T-helper 1 cell treated with Interleukin-12 subunit alpha and Interleukin-12 subunit beta and Interleukin-4 antibody, amounts not matched to agents 30 ng/mL and 1 ng/mL, for 36 hours (primary cell): ENCODE measurements at regions not wholly inside any gene's neighbourhood (a gene's known extent, or its start where the extent isn't known, plus 50 kb on each side); places are given as distances from the start of the nearest gene placed in this dataset.
"Not testable (repeated sequence)": the region's sequence is repeated elsewhere in the genome, so short reads cannot be mapped to it uniquely, and the experiment has no call there.

ENCODE experiments used
- intact Hi-C: fragments of 100-400 bp; cut with micrococcal nuclease; formaldehyde crosslinking; loops from one replicate; pipeline ENCODE4 v1.15.1; 2024

GRCh38 chr21:15275615-15276235 is 210.9 kb upstream of the NRIP1 start:
- intact Hi-C loops = no loop called here

- intact Hi-C loops = no loop called here
These were observed 211.4 kb upstream of the NRIP1 start for GRCh38 chr21:15276243-15276642.

- intact Hi-C loops = no loop called here
These were observed 212.7 kb upstream of the NRIP1 start for GRCh38 chr21:15277466-15277865.

- intact Hi-C loops = no loop called here
These were observed 213.5 kb upstream of the NRIP1 start for GRCh38 chr21:15278279-15278678.

GRCh38 chr21:15278851-15279250 is 214.1 kb upstream of the NRIP1 start:
- intact Hi-C loops = no loop called here

- intact Hi-C loops = no loop called here
These were observed 214.7 kb upstream of the NRIP1 start for GRCh38 chr21:15279482-15279881.

GRCh38 chr21:15281714-15282113 is 216.9 kb upstream of the NRIP1 start:
- intact Hi-C loops = no loop called here

- intact Hi-C loops = no loop called here
These were observed 217.9 kb upstream of the NRIP1 start for GRCh38 chr21:15282665-15283064.

GRCh38 chr21:15283138-15283537 is 218.3 kb upstream of the NRIP1 start:
- intact Hi-C loops = no loop called here

- intact Hi-C loops = no loop called here
These were observed 219.0 kb upstream of the NRIP1 start for GRCh38 chr21:15283789-15284188.

- intact Hi-C loops = no loop called here
These were observed 220.8 kb upstream of the NRIP1 start for GRCh38 chr21:15285556-15285955.

GRCh38 chr21:15289246-15289645 is 224.4 kb upstream of the NRIP1 start:
- intact Hi-C loops = no loop called here

GRCh38 chr21:15289896-15290841 is 225.4 kb upstream of the NRIP1 start:
- intact Hi-C loops = no loop called here

- intact Hi-C loops = no loop called here
These were observed 226.9 kb upstream of the NRIP1 start for GRCh38 chr21:15291621-15292266.

GRCh38 chr21:15293240-15293639 is 228.4 kb upstream of the NRIP1 start:
- intact Hi-C loops = no loop called here

GRCh38 chr21:15295875-15296274 is 231.1 kb upstream of the NRIP1 start:
- intact Hi-C loops = no loop called here

- intact Hi-C loops = no loop called here
These were observed 233.0 kb upstream of the NRIP1 start for GRCh38 chr21:15297824-15298223.

GRCh38 chr21:15298306-15298705 is 233.5 kb upstream of the NRIP1 start:
- intact Hi-C loops = no loop called here

GRCh38 chr21:15298755-15299154 is 234.0 kb upstream of the NRIP1 start:
- intact Hi-C loops = not testable (repeated sequence)

GRCh38 chr21:15300131-15300530 is 235.3 kb upstream of the NRIP1 start:
- intact Hi-C loops = no loop called here

GRCh38 chr21:15301014-15301413 is 236.2 kb upstream of the NRIP1 start:
- intact Hi-C loops = no loop called here

GRCh38 chr21:15301736-15302135 is 236.9 kb upstream of the NRIP1 start:
- intact Hi-C loops = no loop called here
